Stimulated activated CD8-positive, alpha-beta memory T cell treated with anti-CD3 and anti-CD28 coated beads, Interleukin-4, amount 100 ng/mL, for 48 hours (primary cell): ENCODE measurements at regions not wholly inside any gene's neighbourhood (a gene's known extent, or its start where the extent isn't known, plus 50 kb on each side); places are given as distances from the start of the nearest gene placed in this dataset.
A peak's percentile ranks its signal among the peaks of the same experiment; 100 is the strongest.
"Not testable (repeated sequence)": the region's sequence is repeated elsewhere in the genome, so short reads cannot be mapped to it uniquely, and the experiment has no call there.

Experiments
- DNase-seq: peaks from one replicate; pipeline ENCODE4 v3.0.0-alpha.2; 2020

DNA sequence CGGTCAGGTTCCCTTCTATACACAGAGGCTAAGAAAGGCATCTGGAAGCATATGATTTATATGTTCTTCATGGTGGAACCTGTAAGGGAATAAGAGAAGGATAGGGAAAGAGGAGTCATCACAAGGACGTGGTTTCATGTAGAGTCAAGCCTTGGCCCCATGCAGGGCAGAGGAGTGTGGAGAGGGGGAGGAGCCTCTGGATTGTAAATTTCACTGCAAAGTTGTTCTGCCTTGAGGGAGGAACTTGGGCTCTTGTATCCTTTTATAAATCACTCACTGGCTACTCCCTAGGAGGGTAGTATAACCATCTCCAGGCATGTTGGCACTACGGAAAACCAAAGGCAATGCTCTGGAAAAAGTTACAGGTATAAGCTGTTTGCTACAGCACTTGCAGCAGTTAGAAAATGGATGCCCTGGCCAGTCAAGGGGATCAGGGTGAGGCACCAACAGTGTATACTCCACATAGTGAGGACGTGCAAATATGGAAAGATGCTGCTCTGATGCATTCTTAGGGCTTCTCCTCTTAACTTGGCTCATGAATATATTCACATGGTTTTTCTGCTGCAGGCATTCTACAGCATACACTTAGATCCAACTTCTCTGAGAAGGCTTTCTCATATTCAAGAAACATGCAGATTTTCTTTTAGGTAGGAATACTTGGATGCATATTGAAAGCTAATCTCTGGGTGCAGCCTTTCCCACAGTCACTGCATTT lies 60.3 kb upstream of the ZNF81 start:
- DNase-seq = no peak

DNA sequence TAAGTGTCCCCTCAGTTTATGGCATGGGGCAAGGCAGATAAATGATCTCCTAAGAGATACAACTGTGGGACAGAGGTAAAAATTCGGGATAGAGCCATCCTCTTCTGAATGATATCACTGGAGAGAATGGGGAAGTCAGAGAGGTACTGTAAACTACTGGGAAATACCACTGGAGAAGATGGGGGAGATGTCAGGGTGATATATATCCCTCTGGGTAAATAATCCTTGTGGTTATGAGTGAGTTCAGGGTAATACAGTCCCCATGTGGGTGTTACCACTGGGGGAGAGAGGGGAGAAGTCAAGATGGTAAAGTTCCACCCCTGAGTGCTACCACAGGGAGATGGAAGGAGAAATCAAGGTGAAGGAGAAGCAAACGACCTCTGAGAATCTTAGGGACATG lies 63.9 kb upstream of the ZNF81 start:
- no peak for DNase-seq

- DNase-seq = no peak
These were observed 65.2 kb upstream of the ZNF81 start for GRCh38 chrX:47771473-47771872.

- DNase-seq = not testable (repeated sequence)
These were observed 73.9 kb upstream of the ZNF81 start for GRCh38 chrX:47762826-47763225.

GRCh38 chrX:47752685-47753084 lies 84.0 kb upstream of the ZNF81 start:
- DNase-seq = no peak

DNA sequence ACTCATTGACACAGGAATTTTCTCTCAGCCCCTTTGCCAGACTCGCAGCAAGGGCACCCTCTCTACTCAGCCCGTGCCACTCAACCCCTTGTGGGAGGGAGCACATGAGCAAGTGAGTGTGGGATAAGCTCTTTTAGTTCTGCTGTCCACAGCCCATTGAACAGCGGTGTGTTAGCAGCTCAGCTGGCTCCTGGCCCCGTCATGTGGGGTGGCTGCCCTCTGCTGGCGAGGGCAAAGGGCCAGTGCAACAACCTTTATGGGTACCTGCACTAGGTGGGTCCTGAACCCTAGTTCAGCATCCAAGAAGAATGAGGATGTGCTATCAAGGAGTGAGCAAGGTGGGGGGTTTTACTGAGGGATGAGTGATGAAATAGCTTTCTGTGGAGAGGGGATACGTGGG lies 85.0 kb upstream of the ZNF81 start:
- peak; percentile 47 for DNase-seq

- DNase-seq = no peak
These were observed 87.3 kb upstream of the ZNF81 start for GRCh38 chrX:47749185-47749967.

DNA sequence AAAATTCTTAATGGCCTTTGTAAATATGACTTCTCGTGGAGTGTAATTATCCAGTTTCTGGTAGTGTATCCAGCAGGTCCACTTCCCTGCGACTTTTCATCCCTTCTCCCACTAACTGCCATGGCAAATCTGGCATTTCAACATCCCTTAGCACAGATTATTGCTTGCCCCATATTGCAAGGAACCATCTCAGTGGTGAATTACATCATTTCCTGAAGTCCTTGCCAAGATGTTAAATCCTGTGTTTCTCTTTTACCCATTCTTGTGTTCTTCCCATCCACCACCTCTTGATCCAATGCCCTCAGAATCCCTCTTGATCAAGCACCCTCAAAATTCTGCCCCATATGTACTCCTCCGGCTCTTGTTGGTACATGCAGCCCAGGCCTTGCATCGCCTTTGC lies 88.1 kb upstream of the ZNF81 start:
- no peak for DNase-seq

- no peak for DNase-seq
These were observed 87.5 kb upstream of the UXT start for GRCh38 chrX:47746446-47746845.

DNA sequence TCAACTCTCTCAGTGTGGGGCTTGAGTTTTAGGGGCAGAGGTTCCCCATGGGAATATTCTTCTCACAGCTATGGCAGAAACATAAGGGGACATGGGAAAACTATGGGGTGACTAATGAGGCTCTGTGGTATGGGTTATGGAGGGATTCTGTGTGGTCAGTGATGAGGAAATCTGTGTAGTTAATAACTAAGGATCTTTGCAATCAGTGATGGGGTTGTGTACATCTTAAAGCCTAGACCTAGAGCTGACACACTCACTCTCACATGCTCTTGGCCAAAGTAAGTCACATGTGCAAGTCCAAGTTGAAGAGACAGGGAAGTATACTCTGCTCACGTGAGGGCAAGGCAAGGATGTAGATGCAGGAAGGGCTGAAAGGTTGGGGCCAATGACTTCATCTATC lies 86.4 kb upstream of the UXT start:
- DNase-seq = no peak

- no peak for DNase-seq
These were observed 84.5 kb upstream of the UXT start for GRCh38 chrX:47743504-47743903.

GRCh38 chrX:47738870-47739269 lies 79.9 kb upstream of the UXT start:
- DNase-seq = not testable (repeated sequence)

DNA sequence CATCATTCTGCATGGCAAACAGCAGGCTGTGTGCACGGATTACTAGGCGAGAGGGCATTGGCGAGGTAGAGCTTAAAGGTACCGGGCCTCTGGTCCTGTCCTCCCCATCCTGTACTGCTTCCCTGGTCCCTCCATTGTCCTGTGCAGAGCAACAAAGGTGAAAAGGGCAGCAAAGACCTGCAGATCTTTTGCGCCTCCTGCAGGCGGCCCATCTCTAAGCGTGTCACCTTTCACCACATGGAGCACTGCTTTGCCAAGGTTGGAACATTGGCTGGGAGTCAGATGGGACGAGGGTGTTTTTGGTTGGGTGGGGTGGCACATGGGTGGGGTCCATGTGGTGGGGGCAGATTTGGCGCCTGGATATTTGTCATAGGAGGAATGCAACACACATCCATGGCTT lies 64.7 kb upstream of the UXT start:
- peak; percentile 53 for DNase-seq

DNA sequence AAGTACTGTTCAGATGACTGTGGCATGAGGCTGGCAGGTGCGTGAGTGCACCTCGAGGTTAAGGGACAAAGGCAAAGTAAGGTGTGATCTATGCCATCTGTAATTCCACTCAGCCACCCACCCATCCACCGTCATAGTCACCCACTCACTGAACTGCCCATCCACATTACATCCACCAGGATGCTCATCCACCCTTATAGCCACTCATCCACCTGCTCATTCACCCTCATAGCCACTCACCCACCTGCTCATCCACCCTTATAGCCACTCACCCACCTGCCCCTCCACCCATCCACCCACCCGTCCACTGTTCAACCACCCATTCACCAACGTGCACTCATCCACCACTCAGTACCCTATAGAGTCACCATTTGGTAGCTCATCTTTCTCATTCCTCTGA lies 64.1 kb upstream of the UXT start:
- no peak for DNase-seq

DNA sequence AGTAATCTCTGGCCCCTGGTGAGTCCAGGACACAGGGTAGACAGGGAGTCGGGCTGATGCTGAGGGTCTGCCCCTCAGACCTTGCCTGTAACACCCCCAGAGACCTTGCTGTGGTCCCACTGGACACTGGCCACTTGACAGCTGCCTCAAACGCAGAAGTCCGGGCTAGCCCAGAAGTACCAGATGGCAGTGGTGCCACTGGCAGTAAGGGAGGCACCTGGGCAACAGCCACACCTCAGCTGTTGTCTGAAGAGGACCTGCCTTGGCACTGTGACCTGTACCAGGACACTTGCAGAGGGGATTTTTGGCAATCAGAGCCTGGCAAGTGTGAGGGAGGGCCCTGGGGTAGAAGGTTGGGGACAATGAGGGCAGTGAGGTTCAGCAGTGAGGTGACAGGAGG lies 63.3 kb upstream of the UXT start:
- no peak for DNase-seq

- not testable (repeated sequence) for DNase-seq
These were observed 56.1 kb upstream of the UXT start for GRCh38 chrX:47715078-47715477.

- DNase-seq = not testable (repeated sequence)
These were observed 53.7 kb upstream of the UXT start for GRCh38 chrX:47712675-47713074.

GRCh38 chrX:47710252-47710651 lies 51.3 kb upstream of the UXT start:
- no peak for DNase-seq
